Lower leg skin (tissue), 3 donors: ENCODE measurements at regions not wholly inside any gene's neighbourhood (a gene's known extent, or its start where the extent isn't known, plus 50 kb on each side); places are given as distances from the start of the nearest gene placed in this dataset.

ENCODE experiments used
- CTCF ChIP-seq, 3 donors: fragments of 450-650 bp; IDR thresholded peaks; one replicate each; pipeline ENCODE4 v1.5.1; 2016; ENCODE audit warnings: antibody characterized with exemption in 3 of 3, mild to moderate bottlenecking in 3 of 3, moderate library complexity in 2 of 3
- POLR2A ChIP-seq, 2 donors: fragments of 450-650 bp; IDR thresholded peaks; one replicate each; pipeline ENCODE4 v1.6.1; 2016 to 2017; ENCODE audit warnings: antibody characterized with exemption in 2 of 2, mild to moderate bottlenecking in 1 of 2, moderate library complexity in 1 of 2

- TF ChIP-seq CTCF (IDR thresholded peaks at IDR 0.05) (no peak), POLR2A (IDR thresholded peaks at IDR 0.05) (no peak)
Observed at GRCh38 chr16:54742436-54742835, 188.2 kb upstream of the IRX5 start.
